NCI-H146 treated with DMSO at 0.1 percent for 48 hours (cell line): ENCODE measurements at regions not wholly inside any gene's neighbourhood (a gene's known extent, or its start where the extent isn't known, plus 50 kb on each side); places are given as distances from the start of the nearest gene placed in this dataset.

ENCODE experiments used
- DNase-seq: peaks from one replicate; lab custom pipeline; 2025; ENCODE audit not compliant: unreplicated experiment; lab: John Stamatoyannopoulos, UW

- no peak for DNase-seq
Measured at GRCh38 chr2:195021711-195022507, 635.1 kb upstream of the SLC39A10 start.

- no peak for DNase-seq
Measured at GRCh38 chr2:195018462-195018861, 638.6 kb upstream of the SLC39A10 start.

- no peak for DNase-seq
Measured at GRCh38 chr2:195017890-195018289, 639.1 kb upstream of the SLC39A10 start.

GRCh38 chr2:195016841-195017240 lies 640.2 kb upstream of the SLC39A10 start:
- no peak for DNase-seq

GRCh38 chr2:195009202-195009601 lies 647.8 kb upstream of the SLC39A10 start:
- DNase-seq = no peak

- no peak for DNase-seq
Measured at GRCh38 chr2:195006856-195007255, 650.2 kb upstream of the SLC39A10 start.

- DNase-seq = no peak
Measured at GRCh38 chr2:195003881-195004471, 653.0 kb upstream of the SLC39A10 start.

- DNase-seq = no peak
Measured at GRCh38 chr2:195001924-195002323, 655.1 kb upstream of the SLC39A10 start.

- no peak for DNase-seq
Measured at GRCh38 chr2:194999771-195000170, 657.3 kb upstream of the SLC39A10 start.

- no peak for DNase-seq
Measured at GRCh38 chr2:194992648-194993047, 664.4 kb upstream of the SLC39A10 start.

- no peak for DNase-seq
Measured at GRCh38 chr2:194985258-194985657, 671.8 kb upstream of the SLC39A10 start.

- DNase-seq = no peak
Measured at GRCh38 chr2:194962254-194962653, 694.8 kb upstream of the SLC39A10 start.

- no peak for DNase-seq
Measured at GRCh38 chr2:194954218-194954617, 702.8 kb upstream of the SLC39A10 start.

- DNase-seq = no peak
Measured at GRCh38 chr2:194946826-194947225, 710.2 kb upstream of the SLC39A10 start.

- DNase-seq = no peak
Measured at GRCh38 chr2:194938066-194938465, 719.0 kb upstream of the SLC39A10 start.

- no peak for DNase-seq
Measured at GRCh38 chr2:194927489-194927888, 729.5 kb upstream of the SLC39A10 start.

GRCh38 chr2:194926873-194927272 lies 730.2 kb upstream of the SLC39A10 start:
- DNase-seq = no peak

GRCh38 chr2:194925742-194926141 lies 731.3 kb upstream of the SLC39A10 start:
- DNase-seq = peak; percentile 83

GRCh38 chr2:194917519-194917918 lies 739.5 kb upstream of the SLC39A10 start:
- DNase-seq = no peak

GRCh38 chr2:194915485-194915884 lies 741.5 kb upstream of the SLC39A10 start:
- DNase-seq = no peak

GRCh38 chr2:194907569-194907968 lies 749.5 kb upstream of the SLC39A10 start:
- DNase-seq = no peak

- DNase-seq = no peak
Measured at GRCh38 chr2:194896871-194897270, 760.2 kb upstream of the SLC39A10 start.

- no peak for DNase-seq
Measured at GRCh38 chr2:194883711-194884110, 773.3 kb upstream of the SLC39A10 start.
